ENCODE measurements at regions not wholly inside any gene's neighbourhood (a gene's known extent, or its start where the extent isn't known, plus 50 kb on each side); places are given as distances from the start of the nearest gene placed in this dataset.

DNA sequence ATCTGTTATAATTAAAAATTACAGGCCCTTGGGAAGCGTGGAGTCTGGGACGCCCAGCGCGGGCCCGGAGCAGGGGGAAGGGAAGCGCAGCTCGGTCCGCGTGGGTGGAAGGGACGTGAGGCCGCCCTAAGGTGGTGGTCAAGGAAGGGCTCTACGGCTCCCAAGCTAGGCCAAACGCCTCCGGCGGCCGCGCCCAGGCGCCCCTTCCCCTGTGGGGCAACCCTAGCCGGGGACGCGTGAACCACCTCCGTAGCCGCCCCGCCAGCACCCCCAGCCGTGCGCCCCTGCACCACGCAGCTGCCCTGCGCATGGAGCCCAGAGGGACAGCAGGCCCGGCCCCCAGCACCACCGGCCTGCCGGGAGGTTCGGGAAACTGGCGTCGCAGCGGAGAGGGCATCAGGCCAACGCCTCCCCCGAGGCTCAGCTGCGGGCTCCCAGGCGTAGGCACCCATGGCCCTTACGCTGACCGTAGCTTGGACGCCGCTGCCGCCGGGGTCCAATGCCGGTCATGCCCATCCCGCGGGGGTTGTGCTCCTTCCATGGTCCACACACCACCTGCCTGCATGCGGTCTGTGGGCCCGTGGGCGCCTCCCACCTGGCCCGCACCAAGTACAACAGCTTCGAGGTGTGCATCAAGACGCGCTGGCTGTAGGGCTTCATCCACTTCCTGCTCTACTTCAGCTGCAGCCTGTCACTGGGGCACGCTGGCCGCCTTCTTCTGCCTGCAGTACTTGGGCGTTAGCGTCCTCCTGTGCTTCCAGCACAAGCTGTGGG lies 166.7 kb downstream of the SEPTIN7 start:
- TF ChIP-seq, protein P1, sequence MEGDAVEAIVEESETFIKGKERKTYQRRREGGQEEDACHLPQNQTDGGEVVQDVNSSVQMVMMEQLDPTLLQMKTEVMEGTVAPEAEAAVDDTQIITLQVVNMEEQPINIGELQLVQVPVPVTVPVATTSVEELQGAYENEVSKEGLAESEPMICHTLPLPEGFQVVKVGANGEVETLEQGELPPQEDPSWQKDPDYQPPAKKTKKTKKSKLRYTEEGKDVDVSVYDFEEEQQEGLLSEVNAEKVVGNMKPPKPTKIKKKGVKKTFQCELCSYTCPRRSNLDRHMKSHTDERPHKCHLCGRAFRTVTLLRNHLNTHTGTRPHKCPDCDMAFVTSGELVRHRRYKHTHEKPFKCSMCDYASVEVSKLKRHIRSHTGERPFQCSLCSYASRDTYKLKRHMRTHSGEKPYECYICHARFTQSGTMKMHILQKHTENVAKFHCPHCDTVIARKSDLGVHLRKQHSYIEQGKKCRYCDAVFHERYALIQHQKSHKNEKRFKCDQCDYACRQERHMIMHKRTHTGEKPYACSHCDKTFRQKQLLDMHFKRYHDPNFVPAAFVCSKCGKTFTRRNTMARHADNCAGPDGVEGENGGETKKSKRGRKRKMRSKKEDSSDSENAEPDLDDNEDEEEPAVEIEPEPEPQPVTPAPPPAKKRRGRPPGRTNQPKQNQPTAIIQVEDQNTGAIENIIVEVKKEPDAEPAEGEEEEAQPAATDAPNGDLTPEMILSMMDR (IDR thresholded peaks at IDR 0.05 in 2 of 3, conservative IDR thresholded peaks at IDR 0.05 in 1 of 3; ENCODE audit: control insufficient read depth in 2 of 3, extremely low read depth in 1 of 3, insufficient read depth in 1 of 3, low read depth in 3 of 3, low read length in 3 of 3): no peak
- TF ChIP-seq SIN3A (IDR thresholded peaks at IDR 0.05; ENCODE audit: low read depth, low read length): no peak
- TF ChIP-seq, protein P2, sequence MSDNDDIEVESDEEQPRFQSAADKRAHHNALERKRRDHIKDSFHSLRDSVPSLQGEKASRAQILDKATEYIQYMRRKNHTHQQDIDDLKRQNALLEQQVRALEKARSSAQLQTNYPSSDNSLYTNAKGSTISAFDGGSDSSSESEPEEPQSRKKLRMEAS (IDR thresholded peaks at IDR 0.05; ENCODE audit: low read depth, low read length): no peak
- no peak for TF ChIP-seq MYC (IDR thresholded peaks at IDR 0.05; ENCODE audit: insufficient read depth, insufficient read length, insufficient replicate concordance, low read length, severe bottlenecking)
- TF ChIP-seq, protein P3, sequence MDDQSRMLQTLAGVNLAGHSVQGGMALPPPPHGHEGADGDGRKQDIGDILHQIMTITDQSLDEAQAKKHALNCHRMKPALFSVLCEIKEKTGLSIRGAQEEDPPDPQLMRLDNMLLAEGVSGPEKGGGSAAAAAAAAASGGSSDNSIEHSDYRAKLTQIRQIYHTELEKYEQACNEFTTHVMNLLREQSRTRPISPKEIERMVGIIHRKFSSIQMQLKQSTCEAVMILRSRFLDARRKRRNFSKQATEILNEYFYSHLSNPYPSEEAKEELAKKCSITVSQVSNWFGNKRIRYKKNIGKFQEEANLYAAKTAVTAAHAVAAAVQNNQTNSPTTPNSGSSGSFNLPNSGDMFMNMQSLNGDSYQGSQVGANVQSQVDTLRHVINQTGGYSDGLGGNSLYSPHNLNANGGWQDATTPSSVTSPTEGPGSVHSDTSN (IDR thresholded peaks at IDR 0.05; ENCODE audit: insufficient replicate concordance, low read depth, low read length): no peak
- no peak for TF ChIP-seq EGR1 (IDR thresholded peaks at IDR 0.05; ENCODE audit: borderline replicate concordance in 1 of 2, low read depth in 2 of 2, low read length in 2 of 2)
- TF ChIP-seq CHD2 (IDR thresholded peaks at IDR 0.05; ENCODE audit: borderline replicate concordance, low read depth, low read length): no peak
- TF ChIP-seq, protein P4, sequence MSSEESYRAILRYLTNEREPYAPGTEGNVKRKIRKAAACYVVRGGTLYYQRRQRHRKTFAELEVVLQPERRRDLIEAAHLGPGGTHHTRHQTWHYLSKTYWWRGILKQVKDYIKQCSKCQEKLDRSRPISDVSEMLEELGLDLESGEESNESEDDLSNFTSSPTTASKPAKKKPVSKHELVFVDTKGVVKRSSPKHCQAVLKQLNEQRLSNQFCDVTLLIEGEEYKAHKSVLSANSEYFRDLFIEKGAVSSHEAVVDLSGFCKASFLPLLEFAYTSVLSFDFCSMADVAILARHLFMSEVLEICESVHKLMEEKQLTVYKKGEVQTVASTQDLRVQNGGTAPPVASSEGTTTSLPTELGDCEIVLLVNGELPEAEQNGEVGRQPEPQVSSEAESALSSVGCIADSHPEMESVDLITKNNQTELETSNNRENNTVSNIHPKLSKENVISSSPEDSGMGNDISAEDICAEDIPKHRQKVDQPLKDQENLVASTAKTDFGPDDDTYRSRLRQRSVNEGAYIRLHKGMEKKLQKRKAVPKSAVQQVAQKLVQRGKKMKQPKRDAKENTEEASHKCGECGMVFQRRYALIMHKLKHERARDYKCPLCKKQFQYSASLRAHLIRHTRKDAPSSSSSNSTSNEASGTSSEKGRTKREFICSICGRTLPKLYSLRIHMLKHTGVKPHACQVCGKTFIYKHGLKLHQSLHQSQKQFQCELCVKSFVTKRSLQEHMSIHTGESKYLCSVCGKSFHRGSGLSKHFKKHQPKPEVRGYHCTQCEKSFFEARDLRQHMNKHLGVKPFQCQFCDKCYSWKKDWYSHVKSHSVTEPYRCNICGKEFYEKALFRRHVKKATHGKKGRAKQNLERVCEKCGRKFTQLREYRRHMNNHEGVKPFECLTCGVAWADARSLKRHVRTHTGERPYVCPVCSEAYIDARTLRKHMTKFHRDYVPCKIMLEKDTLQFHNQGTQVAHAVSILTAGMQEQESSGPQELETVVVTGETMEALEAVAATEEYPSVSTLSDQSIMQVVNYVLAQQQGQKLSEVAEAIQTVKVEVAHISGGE (CRISPR knock-in tag; IDR thresholded peaks at IDR 0.05): no peak
